ENCODE measurements at regions not wholly inside any gene's neighbourhood (a gene's known extent, or its start where the extent isn't known, plus 50 kb on each side); places are given as distances from the start of the nearest gene placed in this dataset.

DNA sequence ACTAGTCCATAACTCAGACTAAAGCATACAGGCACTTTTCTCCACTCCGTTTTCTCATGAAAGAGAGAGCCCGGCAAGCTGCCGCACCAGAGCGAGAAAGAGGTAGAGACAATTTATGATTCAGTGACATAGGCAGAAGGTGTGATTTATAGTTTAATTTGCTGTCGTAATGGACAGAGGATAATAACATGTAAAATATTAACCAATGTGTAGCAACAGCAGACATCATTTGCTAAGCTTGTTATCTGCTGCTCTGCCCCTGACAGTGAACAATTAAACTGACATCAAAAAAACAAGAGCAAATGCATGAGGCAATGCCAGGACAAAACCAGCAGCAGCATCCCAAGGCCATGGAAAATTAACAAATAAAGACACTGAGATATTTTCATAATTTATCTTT lies 214.0 kb downstream of the ATG4C start:
- no peaks in the 10 kb centered on the region for H3K9me3 ChIP-seq (ENCODE audit: insufficient read depth, low read depth)
- H4K20me1 ChIP-seq (ENCODE audit: insufficient read depth) = no peaks in the 10 kb centered on the region
- H3K4me1 ChIP-seq (replicated peaks; ENCODE audit: insufficient read depth) = no peaks in the 10 kb centered on the region
- no peak overlapping the region for H3K4me2 ChIP-seq
- H3F3A ChIP-seq (ENCODE audit: insufficient read depth, low read depth) = no peaks in the 10 kb centered on the region
- H3K36me3 ChIP-seq (ENCODE audit: low read depth) = no peaks in the 10 kb centered on the region
- H3K27me3 ChIP-seq (ENCODE audit: insufficient read depth, low read depth) = peaks cover 89% of the 10 kb centered on the region
- no peak overlapping the region for H3K4me3 ChIP-seq
- no peak for DNase-seq
- TF ChIP-seq, protein P1, sequence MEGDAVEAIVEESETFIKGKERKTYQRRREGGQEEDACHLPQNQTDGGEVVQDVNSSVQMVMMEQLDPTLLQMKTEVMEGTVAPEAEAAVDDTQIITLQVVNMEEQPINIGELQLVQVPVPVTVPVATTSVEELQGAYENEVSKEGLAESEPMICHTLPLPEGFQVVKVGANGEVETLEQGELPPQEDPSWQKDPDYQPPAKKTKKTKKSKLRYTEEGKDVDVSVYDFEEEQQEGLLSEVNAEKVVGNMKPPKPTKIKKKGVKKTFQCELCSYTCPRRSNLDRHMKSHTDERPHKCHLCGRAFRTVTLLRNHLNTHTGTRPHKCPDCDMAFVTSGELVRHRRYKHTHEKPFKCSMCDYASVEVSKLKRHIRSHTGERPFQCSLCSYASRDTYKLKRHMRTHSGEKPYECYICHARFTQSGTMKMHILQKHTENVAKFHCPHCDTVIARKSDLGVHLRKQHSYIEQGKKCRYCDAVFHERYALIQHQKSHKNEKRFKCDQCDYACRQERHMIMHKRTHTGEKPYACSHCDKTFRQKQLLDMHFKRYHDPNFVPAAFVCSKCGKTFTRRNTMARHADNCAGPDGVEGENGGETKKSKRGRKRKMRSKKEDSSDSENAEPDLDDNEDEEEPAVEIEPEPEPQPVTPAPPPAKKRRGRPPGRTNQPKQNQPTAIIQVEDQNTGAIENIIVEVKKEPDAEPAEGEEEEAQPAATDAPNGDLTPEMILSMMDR (conservative IDR thresholded peaks at IDR 0.05) = no peak
- no peak for TF ChIP-seq EZH2 (IDR thresholded peaks at IDR 0.05; ENCODE audit: low read depth)
- no peak overlapping the region for H3K27ac ChIP-seq
- H2AFZ ChIP-seq = no peak overlapping the region
- ChIA-PET CTCF (no interaction called here), POLR2A (ENCODE audit: unreplicated experiment) (no interaction called here)
- intact Hi-C loops (cut with micrococcal nuclease; ENCODE audit: unreplicated experiment) = no loop called here
- H3K79me2 ChIP-seq (ENCODE audit: low read depth) = no peaks in the 10 kb centered on the region
- no peaks in the 10 kb centered on the region for H3K9me2 ChIP-seq (ENCODE audit: insufficient read depth)
- BruUV-seq (replicated peaks) = no TSS peak

DNA sequence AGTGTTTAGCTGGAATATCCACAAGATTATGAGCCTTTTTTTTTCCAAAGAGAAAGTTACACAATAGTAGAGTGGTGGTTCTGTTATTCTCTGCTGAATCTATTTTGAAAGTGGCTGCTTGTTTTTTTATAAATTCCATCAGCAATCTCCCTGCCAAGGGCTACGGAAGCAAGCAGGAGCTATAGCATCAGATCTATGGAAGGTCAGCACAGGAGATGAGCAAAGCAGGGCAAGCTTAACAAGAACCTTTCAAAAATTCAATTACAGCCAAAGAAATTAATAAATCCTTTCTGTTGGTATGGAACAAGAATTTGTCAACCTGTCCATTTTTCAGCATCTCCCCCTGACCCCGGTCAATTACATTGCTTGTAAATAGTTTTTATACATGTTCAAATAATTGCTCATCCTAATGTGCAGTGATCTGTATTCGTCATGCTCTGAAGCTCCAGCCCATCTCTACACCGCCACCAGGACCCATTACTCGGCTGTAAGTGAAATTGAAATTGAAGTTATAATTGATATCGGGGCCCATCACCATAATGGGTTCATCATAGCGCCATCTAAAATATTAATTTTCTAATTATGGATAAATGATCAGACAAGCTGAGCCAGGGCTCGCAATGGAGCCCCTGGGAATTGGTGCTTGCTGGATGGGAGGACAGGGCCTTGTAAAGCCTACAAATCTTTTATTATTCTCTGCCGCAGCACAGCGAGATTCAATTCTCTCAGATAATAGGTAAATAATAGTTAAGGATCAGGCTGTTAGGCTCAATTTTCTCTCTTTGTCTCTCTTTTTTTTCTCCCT lies 215.1 kb downstream of the ATG4C start:
- no peaks in the 10 kb centered on the region for H3K9me3 ChIP-seq (ENCODE audit: insufficient read depth, low read depth)
- H3K9me2 ChIP-seq (ENCODE audit: insufficient read depth) = no peaks in the 10 kb centered on the region
- H3F3A ChIP-seq (ENCODE audit: insufficient read depth, low read depth) = no peaks in the 10 kb centered on the region
- no peaks in the 10 kb centered on the region for H4K20me1 ChIP-seq (ENCODE audit: insufficient read depth)
- H3K27me3 ChIP-seq (ENCODE audit: insufficient read depth, low read depth) = peaks cover 78% of the 10 kb centered on the region
- H3K27ac ChIP-seq = no peak overlapping the region
- POLR2A ChIA-PET (ENCODE audit: unreplicated experiment) = no interaction called here
- no peak overlapping the region for H2AFZ ChIP-seq
- no peaks in the 10 kb centered on the region for H3K36me3 ChIP-seq (ENCODE audit: low read depth)
- intact Hi-C loops (cut with micrococcal nuclease; ENCODE audit: unreplicated experiment) = no loop called here
- no TSS peak for BruUV-seq (replicated peaks)
- no peak for DNase-seq
- CTCF ChIA-PET = interaction anchor here (0.6 kb wide), 1 partner anchor 1017 kb away, joined by 3 read pairs; no protein-coding TSS in a partner anchor
- H3K4me2 ChIP-seq = no peak overlapping the region
- TF ChIP-seq EZH2 (IDR thresholded peaks at IDR 0.05; ENCODE audit: low read depth) = no peak
- TF ChIP-seq, protein P1 (conservative IDR thresholded peaks at IDR 0.05) = no peak
- H3K4me3 ChIP-seq = no peak overlapping the region
- H3K4me1 ChIP-seq (replicated peaks; ENCODE audit: insufficient read depth) = no peaks in the 10 kb centered on the region
- H3K79me2 ChIP-seq (ENCODE audit: low read depth) = no peaks in the 10 kb centered on the region

DNA sequence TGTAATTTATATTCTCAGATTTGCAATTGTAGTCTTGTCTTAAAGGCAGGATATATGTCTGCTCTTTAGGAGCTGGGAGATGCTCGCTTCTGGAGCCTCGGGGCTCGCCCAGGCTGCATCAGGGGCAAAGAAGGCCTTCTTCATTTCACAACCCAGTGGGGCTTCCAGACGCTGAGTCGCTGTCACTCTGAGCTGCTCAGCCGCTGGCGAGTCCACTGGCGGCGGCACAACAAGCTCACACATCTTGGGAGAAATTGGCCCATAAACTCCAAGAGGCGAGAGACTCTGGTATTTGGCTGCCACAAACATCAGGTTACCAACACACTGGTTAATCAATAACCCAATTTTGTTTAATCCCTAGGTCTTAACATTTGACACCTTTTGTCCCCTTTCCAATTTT lies 216.6 kb downstream of the ATG4C start:
- TF ChIP-seq, protein P1 (conservative IDR thresholded peaks at IDR 0.05) = no peak
- TF ChIP-seq EZH2 (IDR thresholded peaks at IDR 0.05; ENCODE audit: low read depth) = no peak
- peaks cover 70% of the 10 kb centered on the region for H3K27me3 ChIP-seq (ENCODE audit: insufficient read depth, low read depth)
- no peaks in the 10 kb centered on the region for H3K9me2 ChIP-seq (ENCODE audit: insufficient read depth)
- POLR2A ChIA-PET (ENCODE audit: unreplicated experiment) = no interaction called here
- no peak overlapping the region for H3K4me2 ChIP-seq
- H3K79me2 ChIP-seq (ENCODE audit: low read depth) = no peaks in the 10 kb centered on the region
- H4K20me1 ChIP-seq (ENCODE audit: insufficient read depth) = no peaks in the 10 kb centered on the region
- H3K27ac ChIP-seq = no peak overlapping the region
- H3K9me3 ChIP-seq (ENCODE audit: insufficient read depth, low read depth) = no peaks in the 10 kb centered on the region
- no peaks in the 10 kb centered on the region for H3K4me1 ChIP-seq (replicated peaks; ENCODE audit: insufficient read depth)
- H3K36me3 ChIP-seq (ENCODE audit: low read depth) = no peaks in the 10 kb centered on the region
- CTCF ChIA-PET = no interaction called here
- intact Hi-C loops (cut with micrococcal nuclease; ENCODE audit: unreplicated experiment) = no loop called here
- no TSS peak for BruUV-seq (replicated peaks)
- no peak overlapping the region for H3K4me3 ChIP-seq
- no peak for DNase-seq
- no peaks in the 10 kb centered on the region for H3F3A ChIP-seq (ENCODE audit: insufficient read depth, low read depth)
- no peak overlapping the region for H2AFZ ChIP-seq
